CD4-positive, alpha-beta T cell treated with Interleukin-6 at 100 ng/mL for 8 hours (primary cell): ENCODE measurements at regions not wholly inside any gene's neighbourhood (a gene's known extent, or its start where the extent isn't known, plus 50 kb on each side); places are given as distances from the start of the nearest gene placed in this dataset.

Experiments used
- DNase-seq: peaks from one replicate; pipeline ENCODE4 v3.0.0-alpha.2; 2020; ENCODE audit warnings: mixed read lengths, low spot score

DNA sequence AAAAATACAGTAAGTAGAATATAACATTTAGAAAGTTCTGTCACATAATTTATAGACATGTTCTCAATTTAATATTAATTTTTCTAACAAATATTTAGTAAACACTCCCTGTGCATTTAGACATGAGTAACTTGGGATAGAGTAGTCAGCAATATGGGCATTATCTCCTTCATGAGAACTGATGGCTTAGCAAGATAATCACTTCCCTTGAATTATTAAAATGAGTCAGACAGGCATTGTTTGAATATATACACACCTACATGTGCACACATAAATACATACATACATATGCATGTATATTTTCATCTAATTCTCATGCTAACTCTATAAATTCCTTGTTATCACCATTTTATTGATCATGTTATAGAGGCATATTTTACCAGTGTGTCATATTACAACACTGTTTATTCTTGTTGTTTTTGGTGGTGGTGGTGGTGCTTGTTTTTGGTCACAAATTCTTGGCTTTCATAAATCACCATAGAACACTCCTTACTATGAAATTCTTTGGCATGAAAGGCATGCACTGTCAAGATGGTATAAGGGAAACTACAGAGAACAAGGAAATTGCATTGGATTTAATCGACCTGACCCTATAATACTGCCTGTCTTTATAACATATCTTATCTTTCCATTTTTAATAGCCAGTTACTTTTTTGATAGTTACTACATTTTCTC lies 434.5 kb upstream of the MANEA start:
- DNase-seq: no peak

- DNase-seq: no peak
Observed at GRCh38 chr6:95143408-95144180, 433.7 kb upstream of the MANEA start.

DNA sequence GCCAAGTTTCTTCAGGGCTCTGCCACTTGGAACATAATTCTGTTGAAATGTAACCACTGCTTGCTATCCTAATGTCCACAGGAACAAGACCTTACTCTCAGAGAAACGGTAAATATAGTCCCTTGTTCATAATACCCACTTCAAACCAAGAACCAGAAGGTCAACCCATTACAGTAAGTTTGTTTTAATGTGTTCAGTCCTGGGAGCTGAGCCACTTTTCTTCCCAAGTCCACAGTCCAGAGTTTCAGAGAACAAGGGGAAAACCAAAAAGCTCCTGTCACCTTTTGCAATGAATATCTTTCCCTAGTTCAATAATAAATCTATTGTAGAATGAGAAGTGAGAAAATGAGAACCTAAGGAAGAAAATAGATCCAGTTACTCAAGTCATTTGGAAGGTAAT lies 431.9 kb upstream of the MANEA start:
- no peak for DNase-seq

GRCh38 chr6:95159557-95159956 lies 417.8 kb upstream of the MANEA start:
- DNase-seq: no peak

- DNase-seq: no peak
Observed at GRCh38 chr6:95169775-95170174, 407.6 kb upstream of the MANEA start.

DNA sequence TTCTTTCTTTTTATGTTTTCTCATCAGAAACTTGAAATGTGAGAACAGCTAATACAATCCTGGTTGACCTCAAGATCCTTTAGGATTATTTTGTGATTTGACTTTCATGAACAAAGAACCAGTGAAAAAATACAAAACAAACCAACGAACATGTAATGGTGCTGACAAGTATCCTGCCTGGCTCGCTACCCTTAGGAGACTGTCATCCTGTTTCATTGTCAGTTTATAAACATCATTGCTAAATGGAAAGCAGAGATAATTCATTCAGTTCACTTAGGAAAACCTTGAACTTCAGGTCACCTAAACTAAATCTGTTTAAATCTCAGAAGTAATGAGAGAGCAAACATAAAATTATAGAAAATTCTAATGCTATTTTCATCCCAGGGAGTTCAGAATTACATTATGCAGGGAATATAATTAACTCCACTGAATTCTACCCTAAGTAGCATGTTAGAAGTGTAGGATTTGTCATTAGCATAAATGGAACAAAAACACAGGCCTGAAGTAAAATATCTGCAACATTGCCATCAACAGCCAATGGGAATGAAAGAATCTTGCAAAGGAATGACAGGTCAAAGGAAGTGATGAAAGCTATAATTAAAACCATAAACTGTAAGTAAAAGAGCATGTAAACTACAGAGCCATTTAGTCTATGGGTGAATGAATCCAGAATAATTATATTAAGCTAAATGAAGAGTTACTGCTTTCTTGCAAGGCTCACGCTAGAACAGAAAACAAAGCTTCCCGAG lies 401.2 kb upstream of the MANEA start:
- no peak for DNase-seq

DNA sequence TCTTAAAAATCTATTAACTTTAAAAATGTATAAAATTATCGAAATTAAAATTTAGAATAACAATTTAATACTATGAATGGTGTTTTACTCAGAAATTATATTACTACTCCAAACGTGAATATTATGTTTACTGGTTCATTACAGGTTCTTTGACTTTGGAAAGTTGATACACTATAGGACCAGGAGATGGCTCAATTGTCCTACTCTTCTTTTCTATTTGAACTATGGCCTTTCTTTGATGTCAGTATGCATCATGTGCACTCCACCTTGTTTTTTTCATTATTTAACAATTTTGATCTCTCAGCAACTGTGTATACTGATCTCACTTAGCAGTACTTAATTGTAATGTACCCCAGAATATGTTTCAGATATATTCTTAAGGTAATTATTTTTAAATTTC lies 391.5 kb upstream of the MANEA start:
- no peak for DNase-seq

DNA sequence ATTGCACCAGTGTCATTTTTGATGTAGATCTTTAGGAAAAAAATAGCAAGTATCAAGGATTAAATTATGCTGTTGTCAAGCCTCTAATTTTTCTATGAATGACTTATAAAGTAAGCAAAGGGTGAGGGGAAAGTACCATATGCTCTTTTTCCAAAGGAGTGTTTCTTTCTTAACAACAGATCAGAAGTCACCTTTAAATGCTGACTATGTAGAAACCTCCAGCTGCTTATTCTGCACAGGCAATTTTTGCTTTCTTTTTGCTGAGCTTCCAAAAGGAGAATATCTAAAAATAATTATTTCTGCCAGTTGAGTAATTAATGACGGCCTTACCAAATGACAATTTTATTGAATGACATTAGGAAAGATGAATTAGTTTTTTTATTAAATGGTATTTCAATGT lies 390.6 kb upstream of the MANEA start:
- DNase-seq: no peak

GRCh38 chr6:95197590-95197989 lies 379.7 kb upstream of the MANEA start:
- DNase-seq: no peak

GRCh38 chr6:95203153-95203754 lies 374.1 kb upstream of the MANEA start:
- DNase-seq: no peak

DNA sequence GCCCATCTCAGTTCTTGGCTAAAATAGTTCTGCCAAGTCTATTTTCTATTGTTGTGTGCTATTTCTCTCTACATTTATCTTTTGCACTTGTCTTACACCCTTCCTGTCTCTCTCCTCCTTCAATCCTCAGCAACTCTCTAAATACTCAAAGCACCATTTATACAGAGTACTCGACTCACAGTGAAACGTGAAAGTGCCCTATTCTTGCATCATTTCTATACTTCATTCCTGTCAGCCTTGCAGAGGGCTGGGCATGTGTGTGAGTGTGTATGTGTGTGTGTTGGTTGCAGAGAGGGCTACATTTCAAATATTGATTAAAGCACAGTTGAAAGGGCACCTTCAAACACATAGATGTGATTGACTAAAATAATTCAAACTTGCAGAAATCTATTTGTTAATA lies 373.2 kb upstream of the MANEA start:
- DNase-seq: no peak

- no peak for DNase-seq
Observed at GRCh38 chr6:95208621-95209020, 368.7 kb upstream of the MANEA start.

DNA sequence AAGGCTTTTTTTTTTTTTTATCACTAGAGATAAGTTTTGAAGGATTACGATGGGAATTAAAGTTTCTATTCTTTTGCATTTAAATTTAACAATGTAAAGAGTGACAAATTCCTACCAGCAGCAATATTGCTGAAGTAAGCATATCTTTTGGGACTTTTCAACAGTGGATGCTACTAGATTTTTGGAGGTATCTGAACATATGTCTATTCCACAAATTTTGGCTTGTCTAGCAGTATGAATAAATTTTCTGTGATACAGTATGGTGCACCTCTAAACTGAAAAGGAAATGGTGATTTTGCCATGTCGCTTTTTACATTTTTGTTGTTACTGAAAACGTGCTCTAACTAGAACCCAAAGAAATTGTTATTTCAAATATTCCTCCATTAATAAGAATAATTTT lies 368.3 kb upstream of the MANEA start:
- no peak for DNase-seq

GRCh38 chr6:95216555-95216954 lies 360.8 kb upstream of the MANEA start:
- no peak for DNase-seq

DNA sequence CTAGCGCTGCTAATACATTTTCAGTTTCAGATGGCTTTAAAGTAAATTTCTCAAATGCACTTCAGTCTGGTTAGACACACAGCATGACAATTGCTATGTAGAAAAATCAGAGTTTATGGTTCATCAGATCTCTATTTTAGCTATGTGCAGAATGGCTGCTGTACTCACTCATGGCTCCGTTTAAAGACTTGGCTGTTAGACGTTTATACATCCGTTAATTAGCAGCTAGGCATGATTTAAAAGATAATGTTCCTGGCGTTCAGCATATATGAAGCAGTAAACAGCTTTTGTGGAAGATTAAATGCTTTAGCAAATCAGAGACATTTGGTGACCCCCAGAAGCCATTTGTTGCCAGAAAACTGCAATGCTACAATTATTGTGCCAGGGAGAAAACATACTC lies 350.0 kb upstream of the MANEA start:
- no peak for DNase-seq

DNA sequence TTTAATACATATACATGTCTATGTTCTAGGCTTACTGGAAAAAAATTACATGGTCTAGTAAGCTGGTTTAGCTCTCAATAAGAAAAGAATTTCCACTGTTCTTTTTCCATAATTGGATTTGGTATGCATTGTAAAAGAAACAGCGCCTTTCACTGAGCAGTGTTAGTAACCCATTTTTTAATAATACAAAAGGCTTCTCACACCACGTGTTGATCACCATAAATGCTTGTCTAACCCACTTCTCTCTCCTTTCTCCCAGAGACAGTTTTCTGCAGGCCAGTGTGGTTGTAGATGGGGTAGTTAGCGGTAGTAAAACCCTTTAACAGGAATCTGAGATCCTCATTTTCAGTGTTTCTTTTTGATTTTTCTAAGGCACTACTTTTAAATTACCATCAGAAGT lies 348.7 kb upstream of the MANEA start:
- DNase-seq: no peak

- no peak for DNase-seq
Observed at GRCh38 chr6:95230071-95230740, 347.1 kb upstream of the MANEA start.

DNA sequence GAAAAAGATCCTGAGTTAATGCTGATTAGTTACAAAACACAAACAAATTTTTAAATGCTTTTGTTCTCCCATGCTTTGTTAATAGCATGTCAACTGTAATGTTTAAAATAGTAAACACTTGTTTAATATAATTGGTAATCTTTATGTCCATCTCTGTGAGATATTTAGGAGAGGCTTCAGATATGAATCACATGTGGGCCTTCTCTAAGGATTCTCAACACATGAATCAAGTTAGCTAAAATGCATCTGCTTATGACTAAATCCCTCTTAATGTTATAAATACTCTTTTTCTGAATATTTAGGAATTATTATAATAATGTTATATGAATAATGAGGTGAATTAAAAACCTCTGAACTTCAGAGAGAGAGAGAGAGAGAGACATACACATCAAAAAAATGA lies 345.9 kb upstream of the MANEA start:
- DNase-seq: no peak

DNA sequence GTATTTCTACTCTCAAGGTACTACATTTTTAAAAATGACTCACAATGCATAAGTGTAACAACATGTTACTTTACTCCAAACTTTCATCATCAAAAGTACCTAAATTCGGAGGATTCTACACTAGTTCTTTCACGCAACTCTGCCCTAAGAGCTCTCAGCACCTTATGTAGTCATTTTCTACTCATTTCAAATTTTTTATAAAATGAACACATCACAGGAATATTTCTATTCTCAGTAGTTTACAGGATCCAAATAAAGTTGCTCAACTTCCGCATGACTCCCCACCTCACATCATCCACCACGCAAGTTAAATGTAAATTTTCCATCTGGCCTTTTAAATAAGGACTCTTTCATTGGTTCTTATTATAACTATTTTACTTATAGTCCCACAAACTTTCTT lies 344.9 kb upstream of the MANEA start:
- DNase-seq: no peak

GRCh38 chr6:95233879-95234278 lies 343.5 kb upstream of the MANEA start:
- no peak for DNase-seq

- no peak for DNase-seq
Observed at GRCh38 chr6:95240514-95240913, 336.8 kb upstream of the MANEA start.

GRCh38 chr6:95242560-95242959 lies 334.8 kb upstream of the MANEA start:
- no peak for DNase-seq
